AG04449 (cell line): ENCODE measurements at regions not wholly inside any gene's neighbourhood (a gene's known extent, or its start where the extent isn't known, plus 50 kb on each side); places are given as distances from the start of the nearest gene placed in this dataset.
A peak's percentile ranks its signal among the peaks of the same experiment; 100 is the strongest.

Source experiments
- CTCF ChIA-PET: fragments of 350-600 bp; formaldehyde crosslinking; extraction: SDS; loops from one replicate; lab custom pipeline; 2021; ENCODE audit warnings: antibody characterized with exemption; lab: Yijun Ruan, JAX
- POLR2A ChIA-PET: fragments of 400-600, 350-600 bp; formaldehyde crosslinking; extraction: SDS; loops from one replicate; lab custom pipeline; 2020; ENCODE audit warnings: antibody characterized with exemption, inconsistent platforms; lab: Yijun Ruan, JAX
- DNase-seq: peaks from one replicate; pipeline ENCODE4 v3.0.0-alpha.2; 2010; ENCODE audit warnings: low read depth, low spot score
- H3K4me3 ChIP-seq: 2 replicates; pipeline ENCODE4 v1.5.1; 2011; ENCODE audit warnings: low read depth, mild to moderate bottlenecking, control low read depth, low read length
- CTCF ChIP-seq: IDR thresholded peaks from one replicate; pipeline ENCODE4 v1.5.1; 2011; ENCODE audit warnings: mild to moderate bottlenecking, moderate library complexity, low read length, control low read depth, inconsistent platforms; ENCODE audit not compliant: insufficient read depth; ENCODE audit errors: missing control alignments

GRCh38 chr20:7728338-7728737, 211.9 kb downstream of the HAO1 start:
- TF ChIP-seq CTCF, result no peak
- H3K4me3 ChIP-seq, result no peak overlapping the region
- POLR2A ChIA-PET, result no interaction called here
- CTCF ChIA-PET, result no interaction called here
- no peak for DNase-seq

GRCh38 chr20:7734216-7734615, 206.0 kb downstream of the HAO1 start:
- no peak for TF ChIP-seq CTCF
- no peak overlapping the region for H3K4me3 ChIP-seq
- ChIA-PET CTCF (no interaction called here), POLR2A (no interaction called here)
- DNase-seq, result no peak

GRCh38 chr20:7736336-7736735, 203.9 kb downstream of the HAO1 start:
- ChIA-PET CTCF (no interaction called here), POLR2A (no interaction called here)
- no peak overlapping the region for H3K4me3 ChIP-seq
- DNase-seq, result no peak
- TF ChIP-seq CTCF, result no peak

GRCh38 chr20:7741866-7742265, 198.4 kb downstream of the HAO1 start:
- H3K4me3 ChIP-seq, result no peak overlapping the region
- POLR2A ChIA-PET, result no interaction called here
- TF ChIP-seq CTCF, result no peak
- CTCF ChIA-PET, result no interaction called here
- no peak for DNase-seq

GRCh38 chr20:7742479-7742878, 197.8 kb downstream of the HAO1 start:
- POLR2A ChIA-PET, result no interaction called here
- TF ChIP-seq CTCF, result no peak
- CTCF ChIA-PET, result no interaction called here
- DNase-seq, result no peak
- H3K4me3 ChIP-seq, result no peak overlapping the region

GRCh38 chr20:7744411-7744810, 195.8 kb downstream of the HAO1 start:
- H3K4me3 ChIP-seq, result no peak overlapping the region
- no peak for TF ChIP-seq CTCF
- ChIA-PET POLR2A (no interaction called here), CTCF (interaction anchor here (0.6 kb wide), 1 partner anchor 1208 kb away, joined by 3 read pairs; no protein-coding TSS in a partner anchor)
- peak; percentile 7 for DNase-seq
